GM21529 (cell line): ENCODE measurements at regions not wholly inside any gene's neighbourhood (a gene's known extent, or its start where the extent isn't known, plus 50 kb on each side); places are given as distances from the start of the nearest gene placed in this dataset.
"Not testable (repeated sequence)": the region's sequence is repeated elsewhere in the genome, so short reads cannot be mapped to it uniquely, and the experiment has no call there.

Experiments used
- ATAC-seq: cut with Tn5 transposase; IDR thresholded peaks from one replicate; pipeline ENCODE4 v1.9.1; 2021; ENCODE audit not compliant: unreplicated experiment

- ATAC-seq = no peak
These were observed 78.7 kb upstream of the SMIM23 start for GRCh38 chr5:171706736-171707441.

GRCh38 chr5:171707442-171707792, 78.2 kb upstream of the SMIM23 start:
- ATAC-seq = no peak

- ATAC-seq = no peak
These were observed 75.7 kb upstream of the SMIM23 start for GRCh38 chr5:171709930-171710329.

- no peak for ATAC-seq
These were observed 75.1 kb upstream of the SMIM23 start for GRCh38 chr5:171710451-171711024.

- no peak for ATAC-seq
These were observed 74.0 kb upstream of the SMIM23 start for GRCh38 chr5:171711571-171711970.

GRCh38 chr5:171712616-171713015, 73.0 kb upstream of the SMIM23 start:
- no peak for ATAC-seq

- no peak for ATAC-seq
These were observed 72.5 kb upstream of the SMIM23 start for GRCh38 chr5:171713152-171713551.

GRCh38 chr5:171714261-171714660, 71.4 kb upstream of the SMIM23 start:
- no peak for ATAC-seq

- ATAC-seq = no peak
These were observed 70.8 kb upstream of the SMIM23 start for GRCh38 chr5:171714851-171715250.

- no peak for ATAC-seq
These were observed 70.1 kb upstream of the SMIM23 start for GRCh38 chr5:171715551-171715950.

- no peak for ATAC-seq
These were observed 65.5 kb upstream of the SMIM23 start for GRCh38 chr5:171720086-171720485.

GRCh38 chr5:171721464-171721863, 64.2 kb upstream of the SMIM23 start:
- ATAC-seq = no peak

- ATAC-seq = no peak
These were observed 61.0 kb upstream of the SMIM23 start for GRCh38 chr5:171724468-171725204.

- no peak for ATAC-seq
These were observed 60.4 kb upstream of the SMIM23 start for GRCh38 chr5:171725205-171725601.

- not testable (repeated sequence) for ATAC-seq
These were observed 58.8 kb upstream of the SMIM23 start for GRCh38 chr5:171726819-171727218.

GRCh38 chr5:171728686-171729085, 56.9 kb upstream of the SMIM23 start:
- ATAC-seq = no peak
